Naive thymus-derived CD8-positive, alpha-beta T cell (primary cell): ENCODE measurements at regions not wholly inside any gene's neighbourhood (a gene's known extent, or its start where the extent isn't known, plus 50 kb on each side); places are given as distances from the start of the nearest gene placed in this dataset.

Experiments
- ATAC-seq, 2 donors: fragments of 150-1000 bp; cut with Tn5 transposase in 1 of 2; sonication (Bioruptor Pico), chemical (Tn5 transposase) in 1 of 2; 1 replicate in 1 of 2; 2 replicates in 1 of 2; pipeline ENCODE4 v1.10.0; 2021; ENCODE audit warnings: mild to moderate bottlenecking in 2 of 2, moderate library complexity in 2 of 2
- POLR2A ChIA-PET: fragments of 350-600 bp; sonication (Branson Sonifier 250); formaldehyde crosslinking; loops from one replicate; lab custom pipeline; 2021; ENCODE audit warnings: antibody characterized with exemption; lab: Charles Lee
- DNase-seq, 10 donors: peaks; one replicate each; pipeline versions ENCODE4 v3.0.0 to v3.0.0-alpha.2; 2020 to 2022
- H3K27ac Mint-ChIP-seq, 10 donors: one replicate each; pipeline ENCODE4 v1.8.0; 2020 to 2022; ENCODE audit warnings: mild to moderate bottlenecking in 10 of 10, mixed read lengths in 10 of 10, moderate library complexity in 4 of 10, inconsistent platforms in 1 of 10
- H3K27me3 Mint-ChIP-seq, 5 donors: one replicate each; pipeline ENCODE4 v1.8.0; 2021 to 2022; ENCODE audit warnings: mixed read lengths in 5 of 5
- H3K36me3 Mint-ChIP-seq, 3 donors: one replicate each; pipeline ENCODE4 v1.8.0; 2020 to 2022; ENCODE audit warnings: mixed read lengths in 3 of 3, mild to moderate bottlenecking in 2 of 3, inconsistent platforms in 1 of 3
- H3K4me1 Mint-ChIP-seq, 4 donors: one replicate each; pipeline ENCODE4 v1.8.0; 2021 to 2022; ENCODE audit warnings: mixed read lengths in 4 of 4
- H3K4me3 Mint-ChIP-seq, 10 donors: one replicate each; pipeline ENCODE4 v1.8.0; 2020 to 2022; ENCODE audit warnings: mild to moderate bottlenecking in 10 of 10, mixed read lengths in 10 of 10, moderate library complexity in 6 of 10, inconsistent platforms in 1 of 10
- H3K9me3 Mint-ChIP-seq, 9 donors: one replicate each; pipeline ENCODE4 v1.8.0; 2020 to 2022; ENCODE audit warnings: mixed read lengths in 9 of 9, mild to moderate bottlenecking in 3 of 9, inconsistent platforms in 1 of 9, moderate library complexity in 1 of 9

GRCh38 chr1:2916153-2916552, 105.1 kb upstream of the ACTRT2 start:
- Mint-ChIP-seq H3K9me3 (no peaks in the 10 kb centered on the region), H3K36me3 (no peaks in the 10 kb centered on the region), H3K4me3 (no peak overlapping the region), H3K4me1 (peaks cover 0 to 3% (median 0%) of the 10 kb centered on the region in 4 donors), H3K27me3 (peaks cover 0 to 1% (median 0%) of the 10 kb centered on the region in 5 donors), H3K27ac (peak overlapping the region in 2 of 10 donors; percentile 47 to 81)
- DNase-seq (no peak), ATAC-seq (no peak)
- POLR2A ChIA-PET, result no interaction called here

- Mint-ChIP-seq H3K27me3 (peaks cover 0 to 1% (median 0%) of the 10 kb centered on the region in 5 donors), H3K4me3 (no peak overlapping the region), H3K27ac (no peak overlapping the region), H3K4me1 (peaks cover 0 to 3% (median 0%) of the 10 kb centered on the region in 4 donors), H3K9me3 (no peaks in the 10 kb centered on the region), H3K36me3 (no peaks in the 10 kb centered on the region)
- no peak for ATAC-seq
- DNase-seq, result no peak
- POLR2A ChIA-PET, result no interaction called here
Measured at GRCh38 chr1:2916706-2917105, 104.6 kb upstream of the ACTRT2 start.

- no peak overlapping the region for H3K27ac Mint-ChIP-seq
- H3K9me3 Mint-ChIP-seq, result no peaks in the 10 kb centered on the region
- no peak for DNase-seq
- H3K27me3 Mint-ChIP-seq, result peaks cover 0 to 1% (median 0%) of the 10 kb centered on the region in 5 donors
- H3K36me3 Mint-ChIP-seq, result no peaks in the 10 kb centered on the region
- H3K4me3 Mint-ChIP-seq, result no peak overlapping the region
- peaks cover 0 to 4% (median 3%) of the 10 kb centered on the region in 4 donors for H3K4me1 Mint-ChIP-seq
- no peak for ATAC-seq
- POLR2A ChIA-PET, result no interaction called here
Measured at GRCh38 chr1:2917284-2917683, 104.0 kb upstream of the ACTRT2 start.

- H3K27ac Mint-ChIP-seq, result peak overlapping the region in 1 of 10 donors; percentile 57
- POLR2A ChIA-PET, result no interaction called here
Measured at GRCh38 chr1:2918441-2918840, 102.8 kb upstream of the ACTRT2 start.

GRCh38 chr1:2919841-2920240, 101.4 kb upstream of the ACTRT2 start:
- H3K9me3 Mint-ChIP-seq, result peaks cover 0 to 1% (median 0%) of the 10 kb centered on the region in 9 donors
- peaks cover 0 to 6% (median 3%) of the 10 kb centered on the region in 4 donors for H3K4me1 Mint-ChIP-seq
- no peak for DNase-seq
- peaks cover 1 to 8% (median 5%) of the 10 kb centered on the region in 5 donors for H3K27me3 Mint-ChIP-seq
- no peak overlapping the region for H3K4me3 Mint-ChIP-seq
- ATAC-seq, result no peak
- POLR2A ChIA-PET, result no interaction called here
- no peak overlapping the region for H3K27ac Mint-ChIP-seq
- H3K36me3 Mint-ChIP-seq, result no peaks in the 10 kb centered on the region

More at GRCh38 chr1:2918441-2918840, 102.8 kb upstream of the ACTRT2 start:
- no peaks in the 10 kb centered on the region for H3K36me3 Mint-ChIP-seq
- H3K9me3 Mint-ChIP-seq, result no peaks in the 10 kb centered on the region
- H3K27me3 Mint-ChIP-seq, result peaks cover 0 to 3% (median 0%) of the 10 kb centered on the region in 5 donors
- no peak for DNase-seq
- H3K4me3 Mint-ChIP-seq, result no peak overlapping the region
- H3K4me1 Mint-ChIP-seq, result peaks cover 0 to 6% (median 3%) of the 10 kb centered on the region in 4 donors
- ATAC-seq, result no peak

GRCh38 chr1:2920421-2921015, 100.7 kb upstream of the ACTRT2 start:
- H3K4me3 Mint-ChIP-seq, result no peak overlapping the region
- H3K27ac Mint-ChIP-seq, result no peak overlapping the region
- DNase-seq (no peak), ATAC-seq (no peak)
- peaks cover 2 to 10% (median 7%) of the 10 kb centered on the region in 5 donors for H3K27me3 Mint-ChIP-seq
- peaks cover 0 to 6% (median 3%) of the 10 kb centered on the region in 4 donors for H3K4me1 Mint-ChIP-seq
- H3K9me3 Mint-ChIP-seq, result peaks cover 0 to 2% (median 0%) of the 10 kb centered on the region in 9 donors
- POLR2A ChIA-PET, result no interaction called here
- no peaks in the 10 kb centered on the region for H3K36me3 Mint-ChIP-seq

GRCh38 chr1:2921970-2922686, 99.1 kb upstream of the ACTRT2 start:
- DNase-seq (peak in 7 of 10 donors; percentile 28 to 42 (median 33)), ATAC-seq (peak; percentile 33 to 52)
- H3K27ac Mint-ChIP-seq, result peak overlapping the region in 1 of 10 donors; percentile 31
- H3K9me3 Mint-ChIP-seq, result peaks cover 0 to 2% (median 0%) of the 10 kb centered on the region in 9 donors
- H3K36me3 Mint-ChIP-seq, result no peaks in the 10 kb centered on the region
- POLR2A ChIA-PET, result no interaction called here
- H3K4me1 Mint-ChIP-seq, result peaks cover 0 to 6% (median 2%) of the 10 kb centered on the region in 4 donors
- no peak overlapping the region for H3K4me3 Mint-ChIP-seq
- H3K27me3 Mint-ChIP-seq, result peaks cover 2 to 10% (median 7%) of the 10 kb centered on the region in 5 donors

- Mint-ChIP-seq H3K27me3 (peaks cover 2 to 10% (median 7%) of the 10 kb centered on the region in 5 donors), H3K9me3 (peaks cover 0 to 2% (median 0%) of the 10 kb centered on the region in 9 donors), H3K4me3 (no peak overlapping the region), H3K36me3 (no peaks in the 10 kb centered on the region), H3K27ac (peak overlapping the region in 1 of 10 donors; percentile 57), H3K4me1 (peaks cover 0 to 6% (median 2%) of the 10 kb centered on the region in 4 donors)
- ATAC-seq, result no peak
- POLR2A ChIA-PET, result no interaction called here
- DNase-seq, result no peak
Measured at GRCh38 chr1:2923351-2923750, 97.9 kb upstream of the ACTRT2 start.

GRCh38 chr1:2925291-2925690, 96.0 kb upstream of the ACTRT2 start:
- ATAC-seq (no peak), DNase-seq (no peak)
- H3K27ac Mint-ChIP-seq, result no peak overlapping the region
- H3K4me3 Mint-ChIP-seq, result no peak overlapping the region
- H3K9me3 Mint-ChIP-seq, result peaks cover 0 to 2% (median 0%) of the 10 kb centered on the region in 9 donors
- POLR2A ChIA-PET, result no interaction called here
- H3K4me1 Mint-ChIP-seq, result peaks cover 0 to 6% (median 3%) of the 10 kb centered on the region in 4 donors
- H3K36me3 Mint-ChIP-seq, result no peaks in the 10 kb centered on the region
- peaks cover 2 to 10% (median 7%) of the 10 kb centered on the region in 5 donors for H3K27me3 Mint-ChIP-seq

- POLR2A ChIA-PET, result no interaction called here
- DNase-seq, result no peak
- peaks cover 2 to 10% (median 7%) of the 10 kb centered on the region in 5 donors for H3K27me3 Mint-ChIP-seq
Measured at GRCh38 chr1:2925918-2926317, 95.3 kb upstream of the ACTRT2 start.

GRCh38 chr1:2926447-2927055, 94.7 kb upstream of the ACTRT2 start:
- H3K27ac Mint-ChIP-seq, result no peak overlapping the region
- POLR2A ChIA-PET, result no interaction called here

More at GRCh38 chr1:2925918-2926317, 95.3 kb upstream of the ACTRT2 start:
- H3K4me1 Mint-ChIP-seq, result peaks cover 0 to 6% (median 3%) of the 10 kb centered on the region in 4 donors
- H3K36me3 Mint-ChIP-seq, result no peaks in the 10 kb centered on the region
- peaks cover 0 to 2% (median 0%) of the 10 kb centered on the region in 9 donors for H3K9me3 Mint-ChIP-seq
- H3K4me3 Mint-ChIP-seq, result no peak overlapping the region
- H3K27ac Mint-ChIP-seq, result no peak overlapping the region
- ATAC-seq, result no peak

GRCh38 chr1:2927393-2928360, 93.6 kb upstream of the ACTRT2 start:
- peaks cover 0 to 2% (median 0%) of the 10 kb centered on the region in 9 donors for H3K9me3 Mint-ChIP-seq
- no peak overlapping the region for H3K27ac Mint-ChIP-seq
- ATAC-seq (no peak), DNase-seq (no peak)
- POLR2A ChIA-PET, result no interaction called here
- H3K36me3 Mint-ChIP-seq, result no peaks in the 10 kb centered on the region
- H3K4me3 Mint-ChIP-seq, result no peak overlapping the region
- H3K4me1 Mint-ChIP-seq, result peaks cover 0 to 3% (median under 1%) of the 10 kb centered on the region in 4 donors
- H3K27me3 Mint-ChIP-seq, result peaks cover 2 to 14% (median 9%) of the 10 kb centered on the region in 5 donors

More at GRCh38 chr1:2926447-2927055, 94.7 kb upstream of the ACTRT2 start:
- ATAC-seq, result no peak
- peaks cover 0 to 2% (median 0%) of the 10 kb centered on the region in 9 donors for H3K9me3 Mint-ChIP-seq
- H3K4me1 Mint-ChIP-seq, result peaks cover 0 to 6% (median 3%) of the 10 kb centered on the region in 4 donors
- H3K36me3 Mint-ChIP-seq, result no peaks in the 10 kb centered on the region
- H3K4me3 Mint-ChIP-seq, result no peak overlapping the region
- DNase-seq, result no peak
- peaks cover 2 to 10% (median 9%) of the 10 kb centered on the region in 5 donors for H3K27me3 Mint-ChIP-seq
